ENCODE measurements at regions not wholly inside any gene's neighbourhood (a gene's known extent, or its start where the extent isn't known, plus 50 kb on each side); places are given as distances from the start of the nearest gene placed in this dataset.

DNA sequence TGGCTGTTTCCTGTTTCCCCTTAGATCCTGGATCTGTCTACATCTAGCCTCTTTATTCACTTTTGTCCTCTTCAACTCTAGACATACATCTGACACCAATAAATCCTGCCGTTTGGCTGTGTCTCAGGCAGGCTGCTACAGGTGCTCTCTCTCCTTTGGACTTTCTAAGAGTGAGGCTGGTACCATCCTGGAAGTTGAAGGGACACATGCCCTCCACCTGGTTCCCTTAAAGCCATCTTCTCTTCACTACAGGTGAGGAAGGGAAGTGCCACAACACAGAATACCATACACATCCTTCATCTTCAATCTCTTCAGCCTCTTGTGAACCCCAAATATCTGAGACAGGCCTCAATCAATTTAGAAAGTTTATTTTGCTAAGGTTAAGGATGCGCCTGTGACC, 137.9 kb downstream of the BACH1 start:
- Histone ChIP-seq H3K36me3 (ENCODE audit: insufficient read depth, low read length) (no peaks in the 10 kb centered on the region), H3K9me3 (ENCODE audit: low read length) (no peaks in the 10 kb centered on the region), H3K4me2 (ENCODE audit: low read length) (no peak overlapping the region), H4K20me1 (ENCODE audit: insufficient read depth, low read length) (no peaks in the 10 kb centered on the region), H3K79me2 (ENCODE audit: insufficient read depth, low read depth, low read length) (no peaks in the 10 kb centered on the region), H3K4me3 (ENCODE audit: low read depth, low read length, poor library complexity, severe bottlenecking) (no peak overlapping the region), H3K9me2 (ENCODE audit: insufficient read depth, low read length) (no peaks in the 10 kb centered on the region), H3K27ac (ENCODE audit: low read depth, low read length, poor library complexity, severe bottlenecking) (no peak overlapping the region), H3K4me1 (ENCODE audit: insufficient read depth, low read length, poor library complexity, severe bottlenecking) (no peaks in the 10 kb centered on the region), H2AFZ (ENCODE audit: low read length) (no peak overlapping the region)
- POLR2A ChIA-PET: no interaction called here
- CTCF ChIA-PET (ENCODE audit: unreplicated experiment): no interaction called here
- BruUV-seq (replicated peaks): no TSS peak
- no peak for TF ChIP-seq EZH2phosphoT487 (IDR thresholded peaks at IDR 0.05; ENCODE audit: borderline replicate concordance, low read depth, low read length)
- TF ChIP-seq, protein P1, sequence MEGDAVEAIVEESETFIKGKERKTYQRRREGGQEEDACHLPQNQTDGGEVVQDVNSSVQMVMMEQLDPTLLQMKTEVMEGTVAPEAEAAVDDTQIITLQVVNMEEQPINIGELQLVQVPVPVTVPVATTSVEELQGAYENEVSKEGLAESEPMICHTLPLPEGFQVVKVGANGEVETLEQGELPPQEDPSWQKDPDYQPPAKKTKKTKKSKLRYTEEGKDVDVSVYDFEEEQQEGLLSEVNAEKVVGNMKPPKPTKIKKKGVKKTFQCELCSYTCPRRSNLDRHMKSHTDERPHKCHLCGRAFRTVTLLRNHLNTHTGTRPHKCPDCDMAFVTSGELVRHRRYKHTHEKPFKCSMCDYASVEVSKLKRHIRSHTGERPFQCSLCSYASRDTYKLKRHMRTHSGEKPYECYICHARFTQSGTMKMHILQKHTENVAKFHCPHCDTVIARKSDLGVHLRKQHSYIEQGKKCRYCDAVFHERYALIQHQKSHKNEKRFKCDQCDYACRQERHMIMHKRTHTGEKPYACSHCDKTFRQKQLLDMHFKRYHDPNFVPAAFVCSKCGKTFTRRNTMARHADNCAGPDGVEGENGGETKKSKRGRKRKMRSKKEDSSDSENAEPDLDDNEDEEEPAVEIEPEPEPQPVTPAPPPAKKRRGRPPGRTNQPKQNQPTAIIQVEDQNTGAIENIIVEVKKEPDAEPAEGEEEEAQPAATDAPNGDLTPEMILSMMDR (conservative IDR thresholded peaks at IDR 0.05; ENCODE audit: low read length): no peak
- no peak for DNase-seq (ENCODE audit: low spot score)
- intact Hi-C loops (cut with micrococcal nuclease; ENCODE audit: unreplicated experiment): no loop called here

DNA sequence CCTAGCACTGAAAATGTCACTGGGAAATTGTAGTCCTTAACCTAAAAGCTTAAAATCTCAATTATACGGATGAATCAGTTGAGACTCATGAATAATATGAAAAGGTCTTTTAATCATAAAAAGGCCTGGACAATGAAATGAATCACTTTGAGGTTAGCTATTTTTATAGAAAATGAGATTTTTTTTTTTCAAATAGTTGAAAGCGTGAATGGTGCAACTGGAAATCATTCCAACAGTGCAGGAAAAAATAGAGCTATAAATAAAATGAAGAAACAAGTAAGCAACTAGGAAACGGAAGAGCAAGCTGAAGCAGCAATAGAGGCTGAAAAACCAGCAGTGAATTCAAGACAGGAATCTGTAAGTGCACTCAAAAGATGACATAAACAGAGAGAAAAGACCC, 142.9 kb downstream of the BACH1 start:
- Histone ChIP-seq H3K4me2 (ENCODE audit: low read length) (no peak overlapping the region), H2AFZ (ENCODE audit: low read length) (no peak overlapping the region), H3K9me3 (ENCODE audit: low read length) (no peaks in the 10 kb centered on the region), H3K9me2 (ENCODE audit: insufficient read depth, low read length) (no peaks in the 10 kb centered on the region), H3K79me2 (ENCODE audit: insufficient read depth, low read depth, low read length) (no peaks in the 10 kb centered on the region), H3K27ac (ENCODE audit: low read depth, low read length, poor library complexity, severe bottlenecking) (no peak overlapping the region), H3K36me3 (ENCODE audit: insufficient read depth, low read length) (no peaks in the 10 kb centered on the region), H4K20me1 (ENCODE audit: insufficient read depth, low read length) (no peaks in the 10 kb centered on the region), H3K4me1 (ENCODE audit: insufficient read depth, low read length, poor library complexity, severe bottlenecking) (no peaks in the 10 kb centered on the region), H3K4me3 (ENCODE audit: low read depth, low read length, poor library complexity, severe bottlenecking) (no peak overlapping the region)
- CTCF ChIA-PET (ENCODE audit: unreplicated experiment): no interaction called here
- no TSS peak for BruUV-seq (replicated peaks)
- TF ChIP-seq, protein P1 (conservative IDR thresholded peaks at IDR 0.05; ENCODE audit: low read length): no peak
- no peak for TF ChIP-seq EZH2phosphoT487 (IDR thresholded peaks at IDR 0.05; ENCODE audit: borderline replicate concordance, low read depth, low read length)
- POLR2A ChIA-PET: no interaction called here
- DNase-seq (ENCODE audit: low spot score): no peak
- intact Hi-C loops (cut with micrococcal nuclease; ENCODE audit: unreplicated experiment): no loop called here

DNA sequence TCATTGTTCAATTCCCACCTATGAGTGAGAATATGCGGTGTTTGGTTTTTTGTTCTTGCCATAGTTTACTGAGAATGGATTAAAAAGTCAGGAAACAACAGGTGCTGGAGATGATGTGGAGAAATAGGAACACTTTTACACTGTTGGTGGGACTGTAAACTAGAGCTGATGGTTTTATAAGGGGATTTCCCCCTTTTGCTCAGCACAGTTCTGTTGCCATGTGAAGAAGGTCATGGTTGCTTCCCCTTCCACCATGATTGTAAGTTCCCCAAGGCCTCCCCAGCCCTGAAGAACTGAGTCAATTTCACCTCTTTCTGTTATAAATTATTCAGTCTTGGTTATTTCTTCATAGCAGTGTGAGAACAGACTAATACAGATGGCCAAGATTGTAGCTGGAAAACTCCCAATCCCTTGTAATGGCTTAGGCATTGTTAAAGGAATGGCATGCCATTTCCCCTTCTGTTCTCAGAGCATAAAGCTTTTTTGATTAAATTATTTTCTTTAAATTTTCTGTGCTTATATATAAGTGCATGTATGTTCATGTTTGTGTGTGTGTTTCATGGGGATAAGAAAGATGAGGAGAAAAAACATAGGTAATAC, 144.8 kb downstream of the BACH1 start:
- H3K36me3 ChIP-seq (ENCODE audit: insufficient read depth, low read length): no peaks in the 10 kb centered on the region
- no peak overlapping the region for H3K4me2 ChIP-seq (ENCODE audit: low read length)
- no peak for DNase-seq (ENCODE audit: low spot score)
- ChIA-PET CTCF (ENCODE audit: unreplicated experiment) (no interaction called here), POLR2A (no interaction called here)
- H3K9me2 ChIP-seq (ENCODE audit: insufficient read depth, low read length): no peaks in the 10 kb centered on the region
- no peaks in the 10 kb centered on the region for H3K4me1 ChIP-seq (ENCODE audit: insufficient read depth, low read length, poor library complexity, severe bottlenecking)
- H3K4me3 ChIP-seq (ENCODE audit: low read depth, low read length, poor library complexity, severe bottlenecking): no peak overlapping the region
- H3K27ac ChIP-seq (ENCODE audit: low read depth, low read length, poor library complexity, severe bottlenecking): no peak overlapping the region
- BruUV-seq (replicated peaks): no TSS peak
- H2AFZ ChIP-seq (ENCODE audit: low read length): no peak overlapping the region
- no peaks in the 10 kb centered on the region for H3K79me2 ChIP-seq (ENCODE audit: insufficient read depth, low read depth, low read length)
- no peaks in the 10 kb centered on the region for H3K9me3 ChIP-seq (ENCODE audit: low read length)
- no peaks in the 10 kb centered on the region for H4K20me1 ChIP-seq (ENCODE audit: insufficient read depth, low read length)
- TF ChIP-seq, protein P1 (conservative IDR thresholded peaks at IDR 0.05; ENCODE audit: low read length): no peak
- no peak for TF ChIP-seq EZH2phosphoT487 (IDR thresholded peaks at IDR 0.05; ENCODE audit: borderline replicate concordance, low read depth, low read length)
- intact Hi-C loops (cut with micrococcal nuclease; ENCODE audit: unreplicated experiment): no loop called here
